ENCODE measurements at regions not wholly inside any gene's neighbourhood (a gene's known extent, or its start where the extent isn't known, plus 50 kb on each side); places are given as distances from the start of the nearest gene placed in this dataset.

DNA sequence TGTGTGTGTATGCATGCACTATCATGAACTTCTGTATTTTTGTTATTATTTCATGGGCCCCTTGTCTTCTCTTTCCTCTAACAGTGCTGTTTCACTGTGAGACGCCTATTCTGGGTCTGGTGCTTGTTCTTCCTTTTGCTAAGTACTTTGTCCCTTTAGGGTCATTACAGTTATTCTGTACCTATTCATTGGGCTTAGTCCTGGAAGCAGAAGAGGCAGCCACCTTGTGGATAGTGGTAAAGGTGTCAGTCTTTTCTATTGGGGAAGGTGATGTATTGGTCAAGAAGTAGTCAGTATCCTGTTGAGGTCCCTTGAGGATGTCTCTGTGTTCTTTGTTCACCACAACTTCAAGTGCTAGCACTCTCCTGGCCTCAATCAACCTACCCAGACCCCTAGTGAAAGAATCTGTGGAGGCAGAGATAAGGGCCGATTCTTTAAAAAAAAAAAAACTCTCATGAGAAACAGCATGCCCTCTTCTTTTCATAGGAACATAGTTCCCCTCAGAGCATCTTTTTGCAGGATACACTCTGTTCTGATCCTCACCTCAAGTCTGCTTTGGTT lies 593.8 kb downstream of the SPRY1 start:
- TF ChIP-seq, protein P1, sequence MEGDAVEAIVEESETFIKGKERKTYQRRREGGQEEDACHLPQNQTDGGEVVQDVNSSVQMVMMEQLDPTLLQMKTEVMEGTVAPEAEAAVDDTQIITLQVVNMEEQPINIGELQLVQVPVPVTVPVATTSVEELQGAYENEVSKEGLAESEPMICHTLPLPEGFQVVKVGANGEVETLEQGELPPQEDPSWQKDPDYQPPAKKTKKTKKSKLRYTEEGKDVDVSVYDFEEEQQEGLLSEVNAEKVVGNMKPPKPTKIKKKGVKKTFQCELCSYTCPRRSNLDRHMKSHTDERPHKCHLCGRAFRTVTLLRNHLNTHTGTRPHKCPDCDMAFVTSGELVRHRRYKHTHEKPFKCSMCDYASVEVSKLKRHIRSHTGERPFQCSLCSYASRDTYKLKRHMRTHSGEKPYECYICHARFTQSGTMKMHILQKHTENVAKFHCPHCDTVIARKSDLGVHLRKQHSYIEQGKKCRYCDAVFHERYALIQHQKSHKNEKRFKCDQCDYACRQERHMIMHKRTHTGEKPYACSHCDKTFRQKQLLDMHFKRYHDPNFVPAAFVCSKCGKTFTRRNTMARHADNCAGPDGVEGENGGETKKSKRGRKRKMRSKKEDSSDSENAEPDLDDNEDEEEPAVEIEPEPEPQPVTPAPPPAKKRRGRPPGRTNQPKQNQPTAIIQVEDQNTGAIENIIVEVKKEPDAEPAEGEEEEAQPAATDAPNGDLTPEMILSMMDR (IDR thresholded peaks at IDR 0.05): peak in 3 of 6 experiments; percentile 22 to 38 (median 28)
- no peak for TF ChIP-seq POLR2A (IDR thresholded peaks at IDR 0.05)
